WERI-Rb-1 (cell line): ENCODE measurements at regions not wholly inside any gene's neighbourhood (a gene's known extent, or its start where the extent isn't known, plus 50 kb on each side); places are given as distances from the start of the nearest gene placed in this dataset.
"Not testable (repeated sequence)": the region's sequence is repeated elsewhere in the genome, so short reads cannot be mapped to it uniquely, and the experiment has no call there.

Source experiments
- DNase-seq: peaks from one replicate; pipeline ENCODE4 v3.0.0-alpha.2; 2020
- H3K27ac ChIP-seq: fragments of 250-450 bp; sonication (Bioruptor Pico); 2 replicates; pipeline ENCODE4 v1.5.1; 2020; ENCODE audit warnings: mild to moderate bottlenecking, moderate library complexity
- H3K27me3 ChIP-seq: fragments of 250-450 bp; sonication (Bioruptor Pico); 2 replicates; pipeline ENCODE4 v1.5.1; 2021; ENCODE audit warnings: mild to moderate bottlenecking, low read depth, moderate library complexity; ENCODE audit not compliant: insufficient read depth, severe bottlenecking
- H3K36me3 ChIP-seq: fragments of 250-450 bp; sonication (Bioruptor Pico); 2 replicates; pipeline ENCODE4 v1.5.1; 2020; ENCODE audit warnings: mild to moderate bottlenecking, moderate library complexity
- H3K4me3 ChIP-seq: 2 replicates; pipeline ENCODE4 v1.5.1; 2011; ENCODE audit warnings: low read depth, mild to moderate bottlenecking, control low read depth, low read length
- H3K9me3 ChIP-seq: fragments of 250-450 bp; sonication (Bioruptor Pico); 2 replicates; pipeline ENCODE4 v1.5.1; 2021; ENCODE audit warnings: mild to moderate bottlenecking, moderate library complexity; ENCODE audit not compliant: severe bottlenecking
- CTCF ChIP-seq: IDR thresholded peaks from 2 replicates; pipeline ENCODE4 v1.5.1; 2011; ENCODE audit warnings: low read depth, mild to moderate bottlenecking, control low read depth, inconsistent platforms, low read length

GRCh38 chr4:20176881-20177280, 74.8 kb upstream of the SLIT2 start:
- no peak for DNase-seq
- Histone ChIP-seq H3K36me3 (no peaks in the 10 kb centered on the region), H3K9me3 (peaks cover 4% of the 10 kb centered on the region), H3K4me3 (no peak overlapping the region), H3K27me3 (no peaks in the 10 kb centered on the region), H3K27ac (no peak overlapping the region)
- no peak for TF ChIP-seq CTCF

GRCh38 chr4:20172070-20172760, 79.5 kb upstream of the SLIT2 start:
- no peak overlapping the region for H3K27ac ChIP-seq
- TF ChIP-seq CTCF: no peak
- no peak for DNase-seq
- H3K9me3 ChIP-seq: no peaks in the 10 kb centered on the region
- H3K36me3 ChIP-seq: no peaks in the 10 kb centered on the region
- no peaks in the 10 kb centered on the region for H3K27me3 ChIP-seq
- H3K4me3 ChIP-seq: no peak overlapping the region

GRCh38 chr4:20166544-20166943, 85.2 kb upstream of the SLIT2 start:
- Histone ChIP-seq H3K27ac (no peak overlapping the region), H3K36me3 (no peaks in the 10 kb centered on the region), H3K9me3 (peaks cover 6% of the 10 kb centered on the region), H3K4me3 (no peak overlapping the region), H3K27me3 (no peaks in the 10 kb centered on the region)
- no peak for TF ChIP-seq CTCF
- DNase-seq: no peak

GRCh38 chr4:20159516-20159915, 92.2 kb upstream of the SLIT2 start:
- Histone ChIP-seq H3K4me3 (no peak overlapping the region), H3K27ac (peak overlapping the region; percentile 27; the same call in 1 of the 2 replicates), H3K27me3 (no peaks in the 10 kb centered on the region), H3K36me3 (no peaks in the 10 kb centered on the region), H3K9me3 (peaks cover 8% of the 10 kb centered on the region)
- TF ChIP-seq CTCF: no peak
- DNase-seq: peak; percentile 87

- no peak for TF ChIP-seq CTCF
- no peak overlapping the region for H3K27ac ChIP-seq
- no peaks in the 10 kb centered on the region for H3K36me3 ChIP-seq
- H3K9me3 ChIP-seq: peaks cover 8% of the 10 kb centered on the region
- no peak overlapping the region for H3K4me3 ChIP-seq
- DNase-seq: no peak
- H3K27me3 ChIP-seq: no peaks in the 10 kb centered on the region
Measured at GRCh38 chr4:20158195-20158594, 93.5 kb upstream of the SLIT2 start.

GRCh38 chr4:20151436-20151835, 100.3 kb upstream of the SLIT2 start:
- Histone ChIP-seq H3K27me3 (no peaks in the 10 kb centered on the region), H3K4me3 (no peak overlapping the region), H3K27ac (no peak overlapping the region), H3K36me3 (no peaks in the 10 kb centered on the region), H3K9me3 (no peaks in the 10 kb centered on the region)
- TF ChIP-seq CTCF: no peak
- DNase-seq: no peak

- not testable (repeated sequence) for DNase-seq
Measured at GRCh38 chr4:20149143-20149542, 102.6 kb upstream of the SLIT2 start.

More at GRCh38 chr4:20149143-20149542, 102.6 kb upstream of the SLIT2 start:
- not testable (repeated sequence) for H3K4me3 ChIP-seq, H3K36me3 ChIP-seq, H3K27ac ChIP-seq, H3K27me3 ChIP-seq, H3K9me3 ChIP-seq
